GM18499 (cell line): ENCODE measurements at regions not wholly inside any gene's neighbourhood (a gene's known extent, or its start where the extent isn't known, plus 50 kb on each side); places are given as distances from the start of the nearest gene placed in this dataset.

Experiments
- ATAC-seq: cut with Tn5 transposase; IDR thresholded peaks from one replicate; pipeline ENCODE4 v1.9.1; 2021; ENCODE audit warnings: moderate number of reproducible peaks; ENCODE audit not compliant: insufficient read depth, unreplicated experiment

DNA sequence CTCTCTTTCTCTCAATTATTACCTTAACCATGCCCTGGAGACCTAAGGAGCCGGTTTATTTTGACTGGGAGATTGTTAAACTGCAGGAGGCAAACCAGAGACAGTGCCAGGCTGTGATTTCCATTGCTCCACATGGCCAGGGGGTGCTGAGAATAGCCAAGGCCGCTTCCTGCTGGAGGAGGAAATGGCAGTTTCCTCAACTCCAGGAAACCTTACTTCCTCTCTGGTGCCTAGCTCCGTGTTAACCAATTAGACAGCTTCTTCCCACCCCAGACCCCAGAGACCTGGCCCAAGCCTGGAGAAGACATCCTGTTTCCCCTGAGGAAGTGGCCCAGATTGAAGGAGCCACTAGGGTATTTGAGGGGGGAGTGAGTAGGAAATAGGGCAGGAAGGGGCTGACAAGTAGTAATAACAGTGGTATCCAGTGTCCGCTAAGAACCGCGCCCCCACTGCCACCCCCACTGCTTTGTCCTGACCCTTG is 161.2 kb downstream of the PLPP3 start:
- no peak for ATAC-seq

DNA sequence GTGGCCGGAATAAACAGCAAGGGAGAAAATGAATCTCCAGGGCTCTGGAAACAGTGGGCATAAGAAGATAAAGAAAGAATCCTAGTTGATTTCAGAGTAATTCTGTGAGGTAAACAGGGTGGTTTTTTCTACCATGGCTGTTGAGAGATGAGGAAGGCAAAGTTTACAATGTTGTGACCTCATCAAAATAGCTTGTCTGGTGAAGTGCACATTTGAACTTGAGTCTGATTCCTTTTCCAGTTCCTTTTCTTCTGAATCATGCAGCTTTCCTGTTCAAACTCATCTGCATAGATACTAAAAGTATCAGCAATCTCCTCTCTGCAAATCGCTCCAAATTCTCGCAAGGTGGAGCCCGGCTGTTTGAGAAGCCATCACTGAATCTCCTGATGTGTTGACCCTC is 161.7 kb downstream of the PLPP3 start:
- no peak for ATAC-seq

DNA sequence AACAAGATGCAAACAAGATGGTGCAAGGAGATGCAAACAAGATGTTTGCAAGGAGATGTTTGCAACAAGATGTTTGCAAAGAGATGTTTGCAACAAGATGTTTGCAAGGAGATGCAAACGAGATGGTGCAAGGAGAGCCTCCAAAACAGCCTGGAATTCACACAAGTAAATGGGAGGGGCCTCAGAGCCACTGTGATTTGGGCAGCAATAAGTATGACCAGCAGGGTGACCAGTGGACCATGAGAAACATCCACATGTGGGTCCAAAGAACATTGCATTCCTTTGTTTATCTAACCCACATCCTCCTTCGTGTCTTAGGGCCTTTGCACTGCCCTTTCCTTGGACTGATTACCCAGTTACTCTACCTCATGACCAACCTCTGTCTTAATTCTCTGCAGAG is 162.9 kb downstream of the PLPP3 start:
- ATAC-seq: no peak

DNA sequence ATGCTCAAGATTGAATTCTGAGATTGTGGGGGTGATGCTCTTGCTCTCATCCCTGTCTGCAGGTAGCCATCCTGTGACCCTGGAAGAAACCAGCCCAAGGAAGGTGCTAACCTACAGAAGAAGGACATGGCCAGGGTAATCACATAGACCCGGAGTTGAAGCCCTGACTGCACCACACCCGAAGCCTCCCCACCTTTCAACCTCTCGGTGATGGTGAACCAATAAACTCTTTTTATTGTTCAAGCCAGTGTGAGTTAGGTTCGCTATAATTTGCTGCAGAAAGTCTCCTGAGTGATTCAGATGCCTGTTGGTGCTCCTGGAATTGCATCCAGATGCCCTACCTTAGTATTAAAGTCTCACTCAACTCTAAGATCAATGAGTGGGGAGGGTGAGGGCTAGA is 163.6 kb downstream of the PLPP3 start:
- ATAC-seq: no peak

DNA sequence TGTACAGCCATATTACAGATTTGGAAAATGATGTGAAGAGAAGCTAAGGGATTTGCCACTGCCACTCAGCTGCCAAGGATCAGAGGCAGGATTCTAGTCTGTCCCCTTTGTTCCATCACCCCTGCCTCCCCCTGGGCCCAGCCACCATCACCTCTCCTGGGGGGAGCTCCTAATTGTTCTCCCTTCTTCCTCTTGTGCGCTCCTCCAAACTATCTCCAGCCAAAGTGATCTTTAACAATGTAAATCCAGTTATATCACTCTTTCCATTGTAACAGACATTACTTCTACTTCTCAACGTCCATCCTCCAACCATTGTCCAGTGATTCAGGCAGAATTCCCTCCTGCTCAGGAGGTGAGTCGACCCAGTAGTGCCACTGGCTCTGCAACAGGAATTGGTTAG is 164.1 kb downstream of the PLPP3 start:
- no peak for ATAC-seq

DNA sequence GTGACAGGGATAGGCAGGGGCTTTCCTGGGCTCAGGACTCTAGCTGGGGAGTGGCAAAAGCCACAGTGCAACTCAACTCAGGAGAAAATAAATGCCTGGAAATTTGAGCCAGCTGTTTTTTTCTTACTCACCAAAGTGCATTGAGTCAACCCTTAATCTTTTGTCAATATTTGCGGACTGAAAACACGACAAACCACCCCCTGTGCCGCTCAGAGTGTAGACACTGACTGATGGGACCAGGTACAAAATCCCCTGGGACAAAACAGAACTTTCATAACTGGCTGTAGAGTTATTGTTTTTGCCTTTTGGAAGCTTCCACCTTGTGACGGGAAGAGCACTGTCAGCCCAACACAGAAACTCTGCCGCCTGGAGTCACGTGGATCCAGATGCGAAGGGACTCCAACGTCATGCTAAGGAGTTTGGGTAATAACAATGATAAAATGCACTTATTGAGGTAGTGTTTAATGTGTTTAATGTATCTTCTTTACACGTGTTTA is 164.6 kb downstream of the PLPP3 start:
- ATAC-seq: no peak

DNA sequence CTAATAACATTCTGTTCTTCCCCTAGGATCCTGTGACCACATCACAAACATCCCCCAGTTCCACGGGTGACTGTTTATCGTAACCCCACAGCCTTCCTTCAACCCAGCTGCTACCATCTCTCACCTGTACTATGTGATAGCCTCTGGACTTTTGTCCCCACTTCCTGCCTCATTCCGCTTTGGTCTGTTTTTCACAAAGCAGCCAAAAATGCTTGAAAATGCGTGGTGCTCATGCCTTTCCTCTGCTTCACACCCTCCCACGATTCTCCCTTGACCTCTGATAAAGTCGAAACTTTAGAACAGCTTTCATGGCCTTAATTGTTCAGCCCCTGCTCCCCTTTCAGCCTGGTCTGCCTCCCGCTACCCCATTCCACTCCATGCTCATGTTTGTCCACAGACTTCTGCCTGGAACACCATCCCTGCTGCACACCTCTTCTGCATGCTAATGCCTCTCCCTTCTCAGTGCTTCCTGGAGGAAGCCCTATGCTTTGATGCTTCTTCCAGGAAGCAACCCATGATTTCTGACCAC is 165.6 kb downstream of the PLPP3 start:
- ATAC-seq: no peak

DNA sequence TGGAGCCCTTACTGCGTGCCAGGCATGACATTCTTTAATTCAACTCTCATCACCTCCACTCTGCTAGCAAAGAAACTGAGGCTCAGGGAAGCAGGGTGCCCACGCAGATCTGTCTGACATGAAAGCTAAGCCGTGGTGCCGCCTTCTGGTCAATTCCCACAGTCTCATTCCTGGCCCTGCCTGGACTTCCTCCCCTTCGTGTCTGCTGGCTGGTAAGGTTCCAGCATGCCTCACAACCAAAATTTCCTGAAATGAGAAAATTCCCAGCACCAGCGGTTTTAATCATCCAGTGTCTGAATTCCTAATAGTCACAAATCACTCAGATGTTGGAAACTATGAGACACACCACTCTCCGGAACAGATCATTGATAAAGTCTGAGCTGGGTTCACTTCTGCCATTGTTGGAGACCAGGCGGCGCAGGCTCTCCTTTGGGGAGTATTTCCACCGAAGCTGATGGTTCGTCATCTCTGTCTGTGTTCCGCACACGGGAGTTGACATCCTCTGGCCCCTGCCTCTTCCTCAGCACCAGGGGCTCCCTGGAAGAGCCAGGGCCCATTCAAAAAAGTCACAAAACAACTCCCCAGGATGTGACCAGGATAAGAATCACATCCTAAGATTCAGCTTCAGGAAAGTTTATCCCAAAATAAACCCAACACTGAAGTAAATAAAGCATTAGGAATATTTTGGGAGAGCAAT is 167.7 kb downstream of the PLPP3 start:
- ATAC-seq: no peak

DNA sequence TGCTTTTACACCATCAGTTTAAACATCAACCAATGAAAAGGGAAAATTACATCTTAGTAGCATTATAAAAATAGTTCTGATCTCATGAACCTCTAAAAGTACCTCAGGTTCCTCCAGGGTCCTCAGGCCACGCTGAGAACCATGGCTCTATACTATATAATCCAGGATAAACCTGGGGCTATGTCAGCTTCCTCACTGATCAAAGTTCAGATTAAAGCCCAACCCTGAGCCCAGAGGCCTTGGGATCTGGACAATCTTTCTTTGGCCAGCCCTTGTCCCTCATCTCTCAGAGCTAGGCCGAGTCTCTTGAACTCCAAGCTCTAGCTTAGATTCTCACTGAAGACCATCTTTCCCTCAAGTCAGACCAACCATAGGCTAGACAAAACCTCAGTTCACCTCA is 168.3 kb downstream of the PLPP3 start:
- ATAC-seq: no peak

DNA sequence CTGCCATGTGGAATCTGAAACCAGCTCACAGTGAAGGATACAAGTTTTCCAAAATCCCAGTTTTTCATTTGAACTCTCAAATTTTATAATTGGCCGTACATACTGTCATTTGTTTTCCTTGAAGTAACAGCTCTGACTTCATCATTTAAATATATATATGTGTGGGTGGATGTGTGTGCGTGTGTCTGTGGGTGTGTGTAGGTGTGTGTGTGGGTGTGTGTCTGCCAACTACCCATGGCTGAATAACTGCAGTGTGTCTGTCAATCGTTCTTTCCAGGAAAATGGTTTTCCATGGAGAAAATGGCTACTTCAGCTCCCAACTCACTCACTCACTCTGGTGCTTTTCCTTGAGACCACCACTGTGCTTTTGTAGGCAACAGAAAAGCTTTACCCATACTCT is 169.0 kb downstream of the PLPP3 start:
- no peak for ATAC-seq

DNA sequence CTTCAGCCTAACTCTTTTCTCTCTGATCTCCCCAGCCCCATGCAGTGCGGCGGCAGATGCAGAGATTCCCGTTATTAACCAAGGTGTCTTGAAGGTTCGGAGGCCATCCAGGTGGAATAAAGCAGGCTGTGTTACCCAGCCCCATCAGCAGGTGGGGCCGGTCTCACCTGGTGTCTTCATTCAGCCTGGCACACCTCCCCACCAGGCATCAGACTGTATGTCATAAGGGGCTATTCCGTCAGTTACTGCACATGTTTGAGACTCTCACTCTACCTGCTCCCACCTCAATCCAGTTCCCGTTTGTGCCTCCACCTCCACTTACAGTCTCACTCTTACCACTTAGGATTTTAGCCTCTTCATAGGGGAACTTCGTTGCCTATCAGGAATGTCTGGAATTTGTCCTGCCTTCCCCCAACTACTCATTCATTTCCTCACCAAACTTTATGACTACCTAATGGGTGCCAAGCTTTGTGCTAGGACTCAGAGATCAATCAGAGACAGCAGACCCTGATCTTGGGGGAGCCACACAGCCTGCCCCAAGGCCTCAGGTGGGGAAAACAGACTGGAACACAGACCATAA is 170.2 kb downstream of the PLPP3 start:
- no peak for ATAC-seq

DNA sequence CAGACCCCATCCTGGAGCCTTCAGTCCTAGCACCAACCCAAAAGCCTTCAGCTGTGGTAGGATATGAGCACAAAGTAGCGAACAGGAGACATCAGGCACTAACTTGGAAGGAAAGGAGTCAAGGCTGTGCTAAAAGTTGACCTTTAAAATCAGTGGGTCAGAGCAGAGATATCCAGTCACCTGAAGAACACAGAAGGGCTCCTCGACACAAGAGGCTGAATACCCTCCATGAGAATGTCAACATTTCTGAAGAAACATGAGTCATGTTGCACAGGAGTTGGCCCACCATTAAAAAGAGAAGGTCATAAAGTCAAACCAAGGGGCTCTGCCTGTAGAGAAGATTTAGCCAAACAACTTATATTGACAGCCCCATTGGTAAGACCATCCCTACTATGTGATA is 172.5 kb downstream of the PLPP3 start:
- no peak for ATAC-seq

DNA sequence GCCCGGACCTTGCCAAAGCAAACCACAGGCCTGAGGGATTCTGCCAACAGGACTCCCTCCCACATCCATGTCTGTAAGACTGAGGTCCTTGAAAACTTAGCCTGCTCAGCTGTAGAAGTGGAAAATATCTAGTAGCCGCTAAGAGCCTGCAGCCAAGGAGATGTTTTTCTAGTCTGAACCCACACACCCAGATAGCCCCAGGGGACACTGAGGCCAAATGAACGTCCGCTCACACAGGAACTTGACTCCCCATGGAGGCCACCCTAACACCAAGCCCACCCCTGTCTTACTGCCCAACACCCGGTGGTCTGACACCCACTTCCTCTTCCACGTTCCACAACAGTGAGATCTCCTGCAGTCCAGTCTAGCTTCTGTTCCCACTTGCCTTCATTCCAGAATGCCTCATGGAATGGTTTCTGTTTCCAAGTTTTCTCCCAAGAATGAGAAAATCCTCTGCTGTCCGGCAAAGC is 174.8 kb downstream of the PLPP3 start:
- no peak for ATAC-seq

DNA sequence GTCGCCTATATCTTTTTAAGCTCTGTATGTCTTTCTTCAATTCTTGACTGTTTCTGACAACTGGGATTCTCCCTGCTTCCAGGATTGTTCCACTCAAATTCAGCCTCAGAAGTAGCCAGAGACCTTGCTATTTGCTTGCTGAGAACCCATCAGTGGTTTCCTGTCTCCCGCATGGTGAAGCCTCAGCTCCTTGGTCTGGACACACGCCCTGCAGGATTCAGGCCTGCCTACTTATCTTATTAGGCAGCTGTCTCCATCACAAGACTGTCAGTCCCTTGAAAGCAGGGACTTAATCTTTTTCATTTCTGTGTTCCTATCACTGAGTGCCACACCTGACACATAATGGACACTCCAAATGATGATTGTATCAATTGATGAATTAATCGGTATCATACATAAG is 175.3 kb downstream of the PLPP3 start:
- no peak for ATAC-seq

DNA sequence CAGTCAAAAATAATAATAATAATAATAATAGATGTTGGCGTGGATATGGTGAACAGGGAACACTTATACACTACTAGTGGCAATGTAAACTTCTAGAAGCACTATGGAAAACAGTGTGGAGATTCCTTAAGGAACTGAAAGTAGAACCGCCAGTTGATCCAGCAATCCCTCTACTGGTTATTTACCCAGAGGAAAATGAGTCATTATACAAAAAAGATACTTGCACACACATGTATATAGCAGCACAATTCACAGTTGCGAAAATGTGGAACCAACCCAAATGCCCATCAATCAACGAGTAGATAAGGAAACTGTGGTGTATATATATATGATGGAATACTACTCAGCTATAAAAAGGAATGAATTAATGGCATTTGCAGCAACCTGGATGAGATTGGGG is 176.0 kb downstream of the PLPP3 start:
- ATAC-seq: no peak

DNA sequence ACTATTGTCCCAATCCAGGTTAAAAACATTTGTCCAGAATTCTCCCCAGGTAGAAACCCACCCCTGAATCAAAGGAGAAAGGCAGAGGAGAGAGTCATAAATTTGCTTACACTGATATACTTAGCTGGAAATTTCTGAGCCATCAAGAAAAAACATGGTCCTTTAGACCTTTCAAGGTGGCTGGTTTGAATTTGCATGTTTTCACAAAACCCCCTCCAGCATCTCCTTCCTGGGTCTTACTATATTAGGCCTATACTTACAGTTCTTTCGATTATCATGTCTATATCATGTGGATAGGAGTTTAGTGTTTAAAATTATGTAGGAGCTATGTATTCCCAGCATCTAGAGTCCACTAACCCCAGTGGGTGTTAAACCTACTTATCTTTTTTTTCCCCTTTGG is 178.2 kb downstream of the PLPP3 start:
- no peak for ATAC-seq

DNA sequence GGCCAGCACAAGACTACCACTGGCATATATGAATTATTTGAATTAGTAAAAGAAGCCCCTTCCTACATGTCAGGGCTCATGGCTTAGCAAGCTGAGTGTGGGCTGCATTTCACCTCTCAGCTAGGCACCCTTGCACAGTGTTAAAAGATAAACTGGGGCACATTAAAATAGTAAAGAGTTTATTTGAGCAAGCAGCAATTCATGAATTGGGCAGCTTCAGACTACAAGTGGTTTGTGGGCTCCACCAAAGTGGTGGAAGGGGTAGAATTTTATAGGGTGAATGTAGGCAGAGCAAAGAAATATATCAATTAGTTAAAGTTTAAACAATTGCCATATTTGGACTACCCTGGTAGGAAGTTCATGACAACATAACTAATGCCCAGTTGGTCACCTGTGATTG is 178.8 kb downstream of the PLPP3 start:
- ATAC-seq: no peak

DNA sequence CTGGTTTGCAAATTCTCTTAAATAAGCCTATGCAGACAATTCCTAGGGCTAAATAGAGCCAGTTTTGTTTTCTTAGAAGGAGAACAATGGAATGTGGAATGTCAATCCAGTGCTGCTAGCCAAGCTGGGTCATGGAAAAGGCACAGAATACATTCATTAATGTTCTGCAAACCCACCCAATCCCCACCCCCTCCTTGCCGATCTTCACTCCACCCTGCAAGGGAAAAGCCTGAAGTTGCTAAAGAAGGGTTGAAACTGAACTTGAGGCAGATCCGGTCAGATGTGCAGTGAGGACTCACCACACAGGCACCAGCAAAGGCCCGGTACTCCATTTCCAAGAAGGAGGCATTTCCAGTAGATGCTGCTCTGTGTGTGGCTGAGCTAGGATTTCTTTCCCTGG is 179.6 kb downstream of the PLPP3 start:
- no peak for ATAC-seq

DNA sequence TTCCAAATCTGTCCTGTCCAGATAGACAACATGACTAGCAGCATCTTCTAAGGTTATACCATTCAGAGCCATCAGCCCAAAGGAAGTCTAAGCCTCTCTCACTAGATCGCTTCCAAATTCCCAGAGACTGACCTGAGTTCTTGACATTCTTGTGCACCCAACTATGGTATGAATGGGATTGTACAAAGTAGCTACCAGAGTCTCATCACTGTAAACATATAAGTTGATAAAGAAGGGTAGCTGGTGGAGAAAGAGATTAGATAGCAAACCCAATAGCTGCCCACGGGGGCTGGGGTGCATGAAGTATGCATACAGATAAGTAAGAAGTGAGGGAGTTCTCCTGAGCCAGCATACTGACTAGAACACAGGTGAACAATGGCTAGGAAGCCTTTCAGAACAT is 180.0 kb downstream of the PLPP3 start:
- no peak for ATAC-seq

DNA sequence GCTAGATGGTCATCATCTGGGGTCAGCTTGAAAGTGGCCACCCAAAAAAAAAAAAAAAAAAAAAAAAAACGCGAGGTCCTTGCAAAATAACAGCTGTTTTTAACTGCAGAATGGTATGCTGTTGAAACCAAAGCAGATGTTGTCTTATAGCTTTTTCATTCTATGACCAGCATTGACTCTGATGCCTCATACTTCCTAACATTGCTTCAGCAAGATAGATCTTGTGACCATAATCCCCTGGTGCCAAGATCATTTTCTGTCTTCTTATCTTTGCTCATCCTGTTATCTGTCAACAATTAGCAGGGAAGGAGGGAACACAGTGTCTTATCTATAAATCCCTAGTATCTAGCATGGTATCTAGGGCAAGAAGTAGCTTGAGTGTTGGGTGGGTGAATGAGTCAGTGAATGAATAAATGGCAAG is 181.5 kb downstream of the PLPP3 start:
- ATAC-seq: no peak

DNA sequence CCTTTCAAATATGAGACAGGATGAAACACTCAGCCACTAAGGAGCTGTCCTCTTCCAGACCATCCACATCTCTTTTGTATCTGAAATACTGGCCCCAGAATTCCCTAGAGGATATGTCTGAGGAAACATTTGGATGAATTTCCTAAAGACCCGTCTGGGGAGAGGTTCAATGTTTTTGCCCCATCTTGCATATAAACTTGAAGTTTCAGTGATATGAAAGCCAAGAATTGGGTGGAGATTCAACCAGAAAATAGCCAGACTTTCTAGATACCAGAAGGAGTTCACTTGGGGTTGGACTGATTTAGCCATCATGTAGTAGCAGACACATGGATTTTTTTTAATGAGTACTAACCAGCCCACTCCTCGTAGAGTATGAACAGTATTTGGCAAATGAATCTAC is 182.0 kb downstream of the PLPP3 start:
- no peak for ATAC-seq

DNA sequence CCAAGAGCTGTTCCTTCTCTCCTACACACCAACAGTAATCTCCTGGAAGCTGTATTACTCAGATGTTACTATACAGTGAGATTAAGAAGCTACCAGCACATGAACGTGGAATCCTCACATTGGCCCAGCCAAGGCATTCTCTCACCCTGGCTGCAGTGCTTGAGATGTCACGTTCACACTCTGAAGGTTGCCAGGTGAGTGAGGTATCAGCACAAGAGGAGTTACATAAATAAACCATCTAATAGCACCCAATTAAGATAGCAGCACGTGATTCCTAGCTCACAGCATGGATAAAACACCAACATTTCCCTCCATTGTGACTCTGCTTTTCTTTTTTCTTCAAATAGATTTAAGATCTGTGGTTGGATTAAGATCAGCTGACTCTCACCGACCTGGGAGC is 182.8 kb downstream of the PLPP3 start:
- ATAC-seq: no peak
